ENCODE measurements at regions not wholly inside any gene's neighbourhood (a gene's known extent, or its start where the extent isn't known, plus 50 kb on each side); places are given as distances from the start of the nearest gene placed in this dataset.

DNA sequence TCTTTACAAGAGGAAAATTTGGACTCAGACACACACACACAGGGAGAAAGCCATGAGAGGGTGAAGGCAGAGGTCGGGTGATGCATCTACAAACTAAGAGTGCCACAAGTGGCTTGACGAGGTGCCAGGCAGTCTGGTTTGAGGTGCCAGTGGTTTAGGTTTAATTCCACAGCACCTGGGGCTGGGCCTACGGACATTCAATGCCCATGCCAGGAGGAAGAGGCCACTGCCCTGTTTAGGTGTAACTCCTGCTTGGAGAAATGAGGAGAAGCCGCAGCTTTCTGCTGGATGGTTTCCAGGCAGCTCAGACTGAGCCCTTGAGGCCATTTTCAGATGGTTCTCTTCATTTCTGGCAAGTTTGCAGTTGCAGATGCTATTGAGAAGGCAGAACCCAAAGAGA, 83.6 kb downstream of the HTR5A start:
- DNase-seq (ENCODE audit: low read depth): no peak
- no peak overlapping the region for H3K4me3 ChIP-seq (ENCODE audit: low read length)
- TF ChIP-seq, protein P1, sequence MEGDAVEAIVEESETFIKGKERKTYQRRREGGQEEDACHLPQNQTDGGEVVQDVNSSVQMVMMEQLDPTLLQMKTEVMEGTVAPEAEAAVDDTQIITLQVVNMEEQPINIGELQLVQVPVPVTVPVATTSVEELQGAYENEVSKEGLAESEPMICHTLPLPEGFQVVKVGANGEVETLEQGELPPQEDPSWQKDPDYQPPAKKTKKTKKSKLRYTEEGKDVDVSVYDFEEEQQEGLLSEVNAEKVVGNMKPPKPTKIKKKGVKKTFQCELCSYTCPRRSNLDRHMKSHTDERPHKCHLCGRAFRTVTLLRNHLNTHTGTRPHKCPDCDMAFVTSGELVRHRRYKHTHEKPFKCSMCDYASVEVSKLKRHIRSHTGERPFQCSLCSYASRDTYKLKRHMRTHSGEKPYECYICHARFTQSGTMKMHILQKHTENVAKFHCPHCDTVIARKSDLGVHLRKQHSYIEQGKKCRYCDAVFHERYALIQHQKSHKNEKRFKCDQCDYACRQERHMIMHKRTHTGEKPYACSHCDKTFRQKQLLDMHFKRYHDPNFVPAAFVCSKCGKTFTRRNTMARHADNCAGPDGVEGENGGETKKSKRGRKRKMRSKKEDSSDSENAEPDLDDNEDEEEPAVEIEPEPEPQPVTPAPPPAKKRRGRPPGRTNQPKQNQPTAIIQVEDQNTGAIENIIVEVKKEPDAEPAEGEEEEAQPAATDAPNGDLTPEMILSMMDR (conservative IDR thresholded peaks at IDR 0.05; ENCODE audit: low read length): no peak

DNA sequence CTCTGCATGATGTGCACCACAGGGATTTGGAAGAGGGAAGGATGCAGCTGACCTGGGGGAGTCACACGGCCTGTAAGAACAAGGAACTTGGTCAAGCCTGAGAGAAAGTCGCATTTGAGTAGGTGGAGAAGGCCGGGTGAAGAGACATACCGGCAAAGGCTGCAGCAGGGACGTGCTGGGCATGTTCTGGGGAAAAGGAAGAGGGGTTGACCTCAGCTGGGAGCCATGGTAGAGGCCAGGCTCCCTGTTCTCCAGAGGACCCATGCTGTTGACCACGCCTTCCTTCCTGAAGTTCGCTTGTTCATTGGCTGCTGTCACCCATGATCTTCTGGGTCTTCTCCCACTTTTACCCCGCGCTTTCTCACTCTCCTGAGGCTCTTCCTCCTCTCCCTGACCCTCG, 84.5 kb downstream of the HTR5A start:
- TF ChIP-seq, protein P1 (conservative IDR thresholded peaks at IDR 0.05; ENCODE audit: low read length): no peak
- H3K4me3 ChIP-seq (ENCODE audit: low read length): no peak overlapping the region
- no peak for DNase-seq (ENCODE audit: low read depth)

DNA sequence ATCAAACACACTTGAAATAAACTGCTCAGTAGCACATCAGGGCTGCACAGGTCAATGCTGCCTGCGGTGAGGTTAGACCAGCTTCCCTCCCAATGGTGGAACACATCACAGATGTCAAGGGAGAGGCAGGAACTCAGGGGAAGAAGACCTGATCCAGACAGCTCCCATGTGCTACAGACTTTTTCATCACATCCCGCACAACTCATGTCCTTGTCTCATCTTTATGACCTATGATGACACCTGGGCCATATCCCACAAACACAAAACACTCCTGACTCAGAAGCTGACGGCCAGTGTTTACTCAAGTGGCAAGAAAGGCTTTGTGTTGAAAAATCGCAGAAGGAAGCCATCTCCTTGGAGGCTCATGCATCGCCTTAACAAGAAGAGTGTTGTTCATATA, 91.6 kb downstream of the HTR5A start:
- no peak overlapping the region for H3K4me3 ChIP-seq (ENCODE audit: low read length)
- no peak for DNase-seq (ENCODE audit: low read depth)
- TF ChIP-seq, protein P1 (conservative IDR thresholded peaks at IDR 0.05; ENCODE audit: low read length): no peak

DNA sequence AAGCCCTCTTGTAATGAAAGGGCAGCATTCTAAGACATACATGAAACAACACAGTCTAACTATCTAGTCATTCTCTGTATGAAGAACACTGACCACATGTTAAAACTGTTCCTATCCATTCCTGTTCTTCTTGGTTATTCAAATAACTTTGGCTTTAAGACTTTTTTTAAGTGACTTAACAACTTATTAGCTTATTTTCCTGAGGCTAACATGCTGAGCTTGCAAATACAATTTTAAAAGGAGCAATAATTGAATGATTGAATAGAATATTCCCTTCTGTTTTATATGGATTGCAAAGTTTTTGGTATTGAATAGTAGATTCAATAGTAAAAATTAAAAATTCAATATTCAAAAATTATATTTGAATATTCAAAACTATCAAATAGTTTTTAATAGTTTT, 92.3 kb downstream of the HTR5A start:
- DNase-seq (ENCODE audit: low read depth): no peak
- no peak overlapping the region for H3K4me3 ChIP-seq (ENCODE audit: low read length)
- TF ChIP-seq, protein P1 (conservative IDR thresholded peaks at IDR 0.05; ENCODE audit: low read length): no peak

DNA sequence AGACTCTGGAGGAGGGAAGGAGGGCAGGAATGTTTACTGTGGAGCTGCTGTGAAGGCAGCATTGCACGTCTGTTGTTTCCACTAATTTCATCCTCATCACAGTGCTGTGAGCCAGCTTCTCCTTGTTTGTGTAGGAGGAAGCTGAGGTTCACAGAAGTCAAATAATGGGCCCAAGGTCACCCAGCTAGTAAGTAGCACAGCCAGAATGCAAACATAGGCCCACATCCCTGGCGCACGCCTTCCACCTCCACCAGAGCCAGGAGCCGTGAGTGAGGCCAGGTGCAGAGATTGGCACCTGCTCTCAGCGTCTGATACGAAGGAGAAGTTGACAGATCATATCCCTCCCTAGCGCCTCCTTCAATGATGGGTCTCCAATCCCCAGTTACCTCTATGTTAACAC, 93.6 kb downstream of the HTR5A start:
- TF ChIP-seq, protein P1 (conservative IDR thresholded peaks at IDR 0.05; ENCODE audit: low read length): no peak
- DNase-seq (ENCODE audit: low read depth): no peak
- no peak overlapping the region for H3K4me3 ChIP-seq (ENCODE audit: low read length)

DNA sequence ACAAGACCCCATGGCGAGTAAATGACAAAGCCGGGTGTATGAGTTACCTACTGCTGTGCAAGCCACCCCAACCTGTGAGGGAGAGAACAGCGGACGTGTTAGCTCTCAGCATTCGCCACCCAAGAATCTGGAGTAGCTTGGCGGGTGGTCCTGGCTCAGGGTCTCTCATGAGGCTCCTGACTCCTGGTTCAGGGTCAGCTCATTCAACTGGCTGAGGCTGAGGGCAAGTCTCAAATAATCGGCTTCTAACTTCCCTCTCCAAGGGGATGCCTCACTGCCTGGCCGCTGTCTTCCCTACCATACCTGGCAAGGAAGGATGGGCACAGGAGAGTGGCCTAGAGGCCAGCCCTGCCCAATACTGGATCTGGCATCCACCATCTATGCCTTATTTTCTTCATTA, 94.2 kb downstream of the HTR5A start:
- no peak overlapping the region for H3K4me3 ChIP-seq (ENCODE audit: low read length)
- DNase-seq (ENCODE audit: low read depth): no peak
- TF ChIP-seq, protein P1 (conservative IDR thresholded peaks at IDR 0.05; ENCODE audit: low read length): no peak

DNA sequence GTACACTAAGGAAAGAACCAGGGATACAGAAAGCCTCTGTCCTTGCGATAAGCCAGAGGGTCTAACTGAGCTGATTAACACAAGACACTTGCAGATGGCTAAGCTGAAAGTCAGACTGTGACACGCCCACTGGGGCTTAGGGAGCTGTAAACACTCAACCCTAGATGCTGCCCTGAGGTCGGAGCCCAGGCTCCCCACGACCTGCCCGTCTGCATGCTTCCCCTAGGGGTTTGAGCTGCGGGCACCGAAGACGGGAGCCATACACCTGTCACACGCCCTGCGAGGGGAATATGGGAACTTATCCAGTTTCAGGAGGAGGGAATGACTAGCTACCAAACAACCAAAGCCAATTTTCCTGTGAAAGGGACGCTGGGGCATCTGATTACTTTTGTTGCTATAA, 96.0 kb downstream of the HTR5A start:
- DNase-seq (ENCODE audit: low read depth): no peak
- TF ChIP-seq, protein P1 (conservative IDR thresholded peaks at IDR 0.05; ENCODE audit: low read length): no peak
- H3K4me3 ChIP-seq (ENCODE audit: low read length): no peak overlapping the region
